Hematopoietic multipotent progenitor cell (in vitro differentiated cells): ENCODE measurements at regions not wholly inside any gene's neighbourhood (a gene's known extent, or its start where the extent isn't known, plus 50 kb on each side); places are given as distances from the start of the nearest gene placed in this dataset.

Experiments used
- DNase-seq, 3 donors: peaks; one replicate each; pipeline ENCODE4 v3.0.0-alpha.2; 2011 to 2015; ENCODE audit warnings: low read depth in 2 of 3, low spot score in 2 of 3

DNA sequence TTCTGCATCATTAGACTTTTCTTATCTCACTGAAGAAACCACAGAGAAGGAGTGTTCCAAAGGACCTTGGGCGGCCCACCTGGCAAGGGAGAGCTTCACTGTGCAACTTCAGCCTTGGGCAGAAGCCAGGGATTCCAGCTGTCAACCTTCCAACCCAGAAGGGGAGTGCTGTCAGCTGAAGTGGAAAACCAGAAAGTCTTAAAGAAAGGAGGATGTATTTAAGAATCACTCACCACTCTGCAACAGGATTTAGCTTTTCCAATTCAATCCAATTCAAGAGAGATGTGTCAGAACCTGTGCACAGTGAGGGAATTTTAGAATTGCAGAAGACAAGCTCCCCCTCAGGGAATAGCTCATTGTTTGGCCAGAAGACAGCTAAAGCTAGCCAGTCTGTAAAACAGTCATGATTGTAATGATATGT lies 553.7 kb downstream of the CD83 start:
- DNase-seq: no peak

DNA sequence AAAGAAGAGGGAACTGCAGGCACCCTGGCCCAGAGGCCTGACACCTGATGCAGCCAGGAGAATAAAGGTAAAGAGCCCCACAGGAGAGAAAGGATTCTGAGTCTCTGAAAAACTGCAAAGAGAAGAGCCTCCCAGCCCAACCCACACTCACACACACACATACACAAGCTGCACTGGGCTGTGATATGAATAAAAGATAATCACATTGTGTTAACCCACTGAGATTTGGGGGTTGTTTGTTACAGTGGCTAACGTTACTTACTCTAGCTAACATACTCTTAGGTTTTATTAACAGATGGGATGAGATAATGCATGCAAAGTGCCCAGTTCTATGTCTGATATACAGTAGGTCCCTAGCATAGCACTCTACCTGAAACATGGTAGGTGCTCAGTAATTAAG lies 554.4 kb downstream of the CD83 start:
- DNase-seq: no peak

DNA sequence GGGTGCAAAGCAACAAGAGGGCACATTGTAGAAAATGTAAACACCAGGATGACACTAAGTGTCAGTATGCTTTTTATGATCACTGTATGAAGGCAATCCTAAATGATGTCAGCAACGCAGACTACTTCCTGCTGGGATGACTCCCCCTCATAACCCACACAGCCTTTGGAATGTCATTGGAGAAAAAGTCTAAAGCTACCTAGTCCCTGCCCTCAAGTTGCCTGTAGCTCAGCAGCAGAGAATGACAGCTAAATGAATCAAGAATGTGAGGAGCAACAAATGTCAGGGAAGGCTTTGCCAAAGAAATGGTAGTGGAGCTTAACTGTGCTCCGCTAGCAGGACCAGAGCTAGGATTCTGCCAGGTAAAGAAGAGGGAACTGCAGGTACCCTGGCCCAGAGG lies 555.6 kb downstream of the CD83 start:
- DNase-seq: no peak

GRCh38 chr6:14674458-14674857 lies 556.9 kb downstream of the CD83 start:
- DNase-seq: no peak

- no peak for DNase-seq
Observed at GRCh38 chr6:14674867-14675648, 557.5 kb downstream of the CD83 start.

- no peak for DNase-seq
Observed at GRCh38 chr6:14676064-14676463, 558.5 kb downstream of the CD83 start.

DNA sequence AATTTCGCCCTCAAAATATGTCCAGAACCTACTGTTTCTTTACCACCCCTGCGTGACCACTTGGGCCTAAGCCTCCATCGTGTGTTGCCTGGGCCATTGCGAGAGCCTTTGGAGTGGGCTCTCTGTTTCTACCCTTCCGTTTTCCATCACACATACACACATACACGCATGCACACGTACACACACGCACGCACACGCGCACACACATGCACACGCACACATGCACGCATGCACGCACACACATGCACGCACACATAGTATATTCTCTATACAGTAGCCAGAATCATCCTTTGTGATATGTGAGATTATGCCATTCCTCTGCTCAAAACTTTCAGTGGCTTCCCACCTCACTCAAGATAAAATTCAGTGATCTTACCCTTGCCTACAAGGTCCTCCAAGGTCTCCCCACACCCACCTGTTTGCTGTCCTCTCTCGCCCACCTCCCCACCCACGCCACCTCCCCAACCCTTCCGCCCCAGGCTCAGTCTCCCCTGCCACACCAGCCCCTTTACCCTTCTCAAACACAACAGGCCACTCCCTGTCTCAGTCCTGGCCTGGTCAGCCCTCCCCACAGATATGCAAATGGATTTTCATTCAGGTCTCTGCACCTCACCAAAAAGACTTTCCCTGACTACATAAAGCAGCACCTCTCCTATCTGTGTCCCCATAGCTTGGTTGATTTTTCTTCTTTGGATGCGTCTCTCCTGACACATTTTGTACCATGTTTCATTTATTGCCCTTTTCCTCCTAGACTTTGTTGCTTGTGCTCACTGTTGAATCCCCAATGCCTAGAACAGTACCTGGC lies 559.6 kb downstream of the CD83 start:
- no peak for DNase-seq

- DNase-seq: peak in 2 of 3 donors; percentile 47 to 82
Observed at GRCh38 chr6:14681699-14682487, 564.0 kb upstream of the JARID2 start.

- DNase-seq: no peak
Observed at GRCh38 chr6:14682812-14683211, 563.1 kb upstream of the JARID2 start.

- DNase-seq: no peak
Observed at GRCh38 chr6:14689639-14690038, 556.2 kb upstream of the JARID2 start.

DNA sequence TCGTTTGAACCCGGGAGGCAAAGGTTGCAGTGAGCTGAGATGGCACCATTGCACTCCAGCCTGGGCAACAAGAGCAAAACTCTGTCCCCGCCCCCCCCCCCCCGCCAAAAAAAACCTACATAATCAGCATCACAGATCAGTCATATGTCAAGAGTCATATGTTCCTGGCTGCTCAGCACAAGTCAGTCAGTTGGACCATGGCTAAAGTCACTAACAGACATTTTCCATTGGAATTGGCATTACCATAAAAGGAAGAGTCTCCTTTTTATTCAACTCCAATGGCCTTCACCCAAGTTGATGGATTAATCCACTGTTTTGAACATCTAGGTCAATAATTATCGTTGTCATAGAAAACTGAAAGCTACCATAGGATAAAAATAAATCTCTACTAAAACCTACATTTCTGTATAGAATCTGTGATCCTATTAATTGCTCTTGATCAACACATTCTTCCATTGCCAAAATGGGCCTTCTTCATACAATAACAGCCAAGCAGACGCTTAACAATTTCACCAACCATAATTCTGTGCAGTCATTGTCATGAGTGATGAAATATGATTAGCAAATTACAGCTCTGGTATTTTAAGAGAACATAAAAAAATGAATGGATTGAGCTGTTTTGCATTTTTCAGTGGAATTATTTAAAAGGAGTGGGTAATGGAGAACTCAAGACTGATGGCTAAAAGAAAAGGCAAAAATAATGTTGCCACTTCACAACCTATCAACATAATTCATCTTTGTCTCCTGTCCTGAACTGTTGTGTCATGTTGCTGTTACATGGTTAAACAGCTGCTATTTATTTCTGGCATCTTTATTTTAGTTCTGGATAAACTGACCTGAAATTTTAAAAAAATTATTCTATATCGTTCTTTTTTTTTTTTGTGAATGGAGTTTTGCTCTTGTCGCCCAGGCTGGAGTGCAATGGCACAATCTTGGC lies 555.5 kb upstream of the JARID2 start:
- no peak for DNase-seq

- no peak for DNase-seq
Observed at GRCh38 chr6:14692208-14692607, 553.7 kb upstream of the JARID2 start.

GRCh38 chr6:14693301-14694192 lies 552.3 kb upstream of the JARID2 start:
- no peak for DNase-seq

DNA sequence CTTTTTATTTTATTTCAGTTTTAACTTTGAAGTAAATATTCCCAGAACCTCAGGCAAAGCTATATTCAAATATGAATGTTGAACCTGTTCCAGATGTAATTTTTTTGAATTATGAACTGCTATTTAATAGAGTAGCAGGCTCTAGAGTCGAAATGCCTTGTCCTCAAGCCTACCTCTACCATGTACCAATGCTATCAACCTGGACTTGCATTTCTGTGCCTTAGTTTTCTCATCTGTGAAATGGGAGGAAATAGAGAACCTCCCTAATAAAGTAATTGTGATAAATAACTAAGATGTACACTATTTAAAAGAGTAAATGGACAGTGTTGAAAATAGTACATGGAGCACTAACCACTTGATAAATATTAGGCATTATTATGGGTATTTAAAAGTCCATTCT lies 551.6 kb upstream of the JARID2 start:
- DNase-seq: no peak

GRCh38 chr6:14695579-14695978 lies 550.3 kb upstream of the JARID2 start:
- no peak for DNase-seq

- no peak for DNase-seq
Observed at GRCh38 chr6:14696367-14696766, 549.5 kb upstream of the JARID2 start.

- no peak for DNase-seq
Observed at GRCh38 chr6:14697427-14697826, 548.4 kb upstream of the JARID2 start.

DNA sequence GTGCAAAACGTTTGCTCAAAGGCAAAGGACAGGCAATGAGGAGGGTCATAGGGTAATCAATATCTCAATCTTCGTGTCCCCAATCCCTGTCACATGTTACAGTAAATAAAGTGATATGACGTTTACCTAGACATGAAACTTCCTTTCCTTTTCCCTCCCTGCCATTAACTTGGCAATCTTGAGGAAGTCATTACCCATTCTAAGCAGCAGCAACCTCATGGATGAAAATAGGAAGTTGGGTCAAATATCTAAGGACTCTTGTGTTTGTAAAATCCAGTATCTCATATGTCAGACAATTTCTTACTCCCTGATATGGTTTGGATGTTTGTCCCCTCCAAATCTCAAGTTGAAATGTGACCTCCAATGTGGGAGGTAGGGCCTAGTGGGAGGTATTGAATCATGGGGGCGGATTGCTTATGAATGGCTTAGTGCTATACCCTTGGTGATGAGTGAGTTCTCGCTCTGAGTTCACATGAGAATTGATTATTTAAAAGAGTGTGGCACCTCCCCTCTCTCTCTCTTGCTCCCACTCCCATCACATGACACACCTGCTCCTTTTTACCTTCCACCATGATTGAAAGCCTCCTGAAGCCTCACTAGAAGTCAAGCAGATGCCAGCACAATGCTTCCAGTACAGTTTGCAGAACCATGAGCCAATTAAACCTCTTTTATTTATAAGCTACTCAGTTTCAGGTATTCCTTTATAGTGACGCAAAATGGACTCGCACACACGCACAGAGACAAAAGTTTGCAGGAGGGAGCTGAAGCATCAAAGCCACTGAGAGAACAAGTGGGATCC lies 545.9 kb upstream of the JARID2 start:
- no peak for DNase-seq
